GM23338 (cell line): ENCODE measurements at regions not wholly inside any gene's neighbourhood (a gene's known extent, or its start where the extent isn't known, plus 50 kb on each side); places are given as distances from the start of the nearest gene placed in this dataset.

Experiments used
- ATAC-seq: fragments of 200-7000 bp; cut with Tn5 transposase; 3 replicates; pipeline ENCODE4 v1.9.1; 2020
- DNase-seq: peaks from one replicate; pipeline ENCODE4 v3.0.0-alpha.2; 2015; ENCODE audit warnings: low spot score
- H2AFZ ChIP-seq: fragments of 200-600 bp; sonication (generic); 2 replicates; pipeline ENCODE4 v1.8.0; 2016; ENCODE audit warnings: antibody characterized with exemption, mild to moderate bottlenecking, moderate library complexity
- H3F3A ChIP-seq: fragments of 200-600 bp; sonication (generic); replicated peaks from 2 replicates; pipeline ENCODE4 v1.8.0; 2017; ENCODE audit warnings: antibody characterized with exemption, mixed run types, low read depth
- H3K27ac ChIP-seq: fragments of 200-600 bp; sonication (generic); 2 replicates; pipeline ENCODE4 v1.6.1; 2016; ENCODE audit warnings: low read depth
- H3K27me3 ChIP-seq: fragments of 200-600 bp; sonication (generic); 2 replicates; pipeline ENCODE4 v1.8.0; 2016; ENCODE audit warnings: mild to moderate bottlenecking, mixed run types, moderate library complexity; ENCODE audit not compliant: insufficient read depth
- H3K36me3 ChIP-seq: fragments of 200-600 bp; sonication (generic); 2 replicates; pipeline ENCODE4 v1.8.0; 2016; ENCODE audit warnings: mild to moderate bottlenecking; ENCODE audit not compliant: insufficient read depth
- H3K4me1 ChIP-seq: fragments of 200-600 bp; sonication (generic); 2 replicates; pipeline ENCODE4 v1.8.0; 2016; ENCODE audit warnings: mild to moderate bottlenecking, moderate library complexity; ENCODE audit not compliant: insufficient read depth
- H3K4me2 ChIP-seq: fragments of 200-600 bp; sonication (generic); 2 replicates; pipeline ENCODE4 v1.7.1; 2017; ENCODE audit warnings: mixed run types
- H3K4me3 ChIP-seq: fragments of 200-600 bp; sonication (generic); 2 replicates; pipeline ENCODE4 v1.6.1; 2016; ENCODE audit warnings: mixed run types
- H3K79me2 ChIP-seq: fragments of 200-600 bp; sonication (generic); replicated peaks from 2 replicates; pipeline ENCODE4 v1.8.0; 2017; ENCODE audit warnings: mild to moderate bottlenecking; ENCODE audit not compliant: insufficient read depth
- H3K9me2 ChIP-seq: fragments of 200-600 bp; sonication (generic); 2 replicates; pipeline ENCODE4 v1.8.0; 2017; ENCODE audit not compliant: insufficient read depth
- H4K20me1 ChIP-seq: fragments of 200-600 bp; sonication (generic); replicated peaks from 2 replicates; pipeline ENCODE4 v1.8.0; 2017; ENCODE audit warnings: mild to moderate bottlenecking; ENCODE audit not compliant: insufficient read depth
- H3K27ac Mint-ChIP-seq: 2 replicates; pipeline ENCODE4 v1.8.0; 2020; ENCODE audit warnings: inconsistent platforms, mild to moderate bottlenecking, moderate library complexity, mixed read lengths
- H3K27me3 Mint-ChIP-seq: 3 replicates; pipeline ENCODE4 v1.8.0; 2022; ENCODE audit warnings: low read depth, mild to moderate bottlenecking, moderate library complexity, mixed read lengths, inconsistent platforms; ENCODE audit not compliant: insufficient read depth, poor library complexity
- H3K36me3 Mint-ChIP-seq: 3 replicates; pipeline ENCODE4 v1.8.0; 2021; ENCODE audit warnings: low read depth, mild to moderate bottlenecking, inconsistent platforms, moderate library complexity, mixed read lengths
- H3K4me1 Mint-ChIP-seq: 3 replicates; pipeline ENCODE4 v1.8.0; 2020; ENCODE audit warnings: mild to moderate bottlenecking, inconsistent platforms, mixed read lengths
- H3K4me3 Mint-ChIP-seq: 3 replicates; pipeline ENCODE4 v1.8.0; 2021; ENCODE audit warnings: moderate library complexity, mild to moderate bottlenecking, inconsistent platforms, mixed read lengths
- H3K9me3 Mint-ChIP-seq: 3 replicates; pipeline ENCODE4 v1.8.0; 2020; ENCODE audit warnings: moderate library complexity, mild to moderate bottlenecking, inconsistent platforms, mixed read lengths
- CREB1 ChIP-seq: fragments of 250-450 bp; sonication (Bioruptor Pico); IDR thresholded peaks from 2 replicates; pipeline ENCODE4 v1.5.0; 2020; ENCODE audit warnings: low read depth, mild to moderate bottlenecking, moderate library complexity
- CTCF ChIP-seq, 2 experiments: fragments of 200-600 bp in 1 of 2; sonication (generic) in 1 of 2; conservative IDR thresholded peaks; 2 replicates each; pipeline versions ENCODE4 v1.5.1 to v1.6.1; 2016 to 2017; ENCODE audit warnings: antibody characterized with exemption in 2 of 2, low read depth in 2 of 2, mild to moderate bottlenecking in 2 of 2, moderate library complexity in 1 of 2
- ETS1 ChIP-seq: IDR thresholded peaks from 2 replicates; pipeline ENCODE4 v1.6.1; 2016; ENCODE audit warnings: antibody characterized with exemption
- EZH2phosphoT487 ChIP-seq: fragments of 200-600 bp; sonication (generic); IDR thresholded peaks from one replicate; pipeline ENCODE4 v1.8.1; 2018; ENCODE audit warnings: antibody characterized with exemption; ENCODE audit not compliant: unreplicated experiment
- JUNB ChIP-seq: IDR thresholded peaks from one replicate; pipeline ENCODE4 v1.6.1; 2016; ENCODE audit warnings: antibody characterized with exemption; ENCODE audit not compliant: unreplicated experiment
- NANOG ChIP-seq: IDR thresholded peaks from 2 replicates; pipeline ENCODE4 v1.6.1; 2016; ENCODE audit warnings: antibody characterized with exemption, borderline replicate concordance
- POLR2AphosphoS5 ChIP-seq: IDR thresholded peaks from 2 replicates; pipeline ENCODE4 v1.6.1; 2016; ENCODE audit warnings: antibody characterized with exemption, low read depth
- ZNF114 ChIP-seq: fragments of 250-450 bp; sonication (Bioruptor Pico); IDR thresholded peaks from 2 replicates; pipeline ENCODE4 v1.5.0; 2020; ENCODE audit warnings: mild to moderate bottlenecking, moderate library complexity
- ZNF331 ChIP-seq: fragments of 250-450 bp; sonication (Bioruptor Pico); IDR thresholded peaks from 2 replicates; pipeline ENCODE4 v1.5.0; 2020; ENCODE audit warnings: low read depth, mild to moderate bottlenecking, moderate library complexity
- TF ChIP-seq, protein P1 (sequence below): fragments of 250-450 bp; sonication (Bioruptor Pico); IDR thresholded peaks from 2 replicates; pipeline ENCODE4 v1.5.0; 2020; ENCODE audit warnings: mild to moderate bottlenecking, moderate library complexity

DNA sequence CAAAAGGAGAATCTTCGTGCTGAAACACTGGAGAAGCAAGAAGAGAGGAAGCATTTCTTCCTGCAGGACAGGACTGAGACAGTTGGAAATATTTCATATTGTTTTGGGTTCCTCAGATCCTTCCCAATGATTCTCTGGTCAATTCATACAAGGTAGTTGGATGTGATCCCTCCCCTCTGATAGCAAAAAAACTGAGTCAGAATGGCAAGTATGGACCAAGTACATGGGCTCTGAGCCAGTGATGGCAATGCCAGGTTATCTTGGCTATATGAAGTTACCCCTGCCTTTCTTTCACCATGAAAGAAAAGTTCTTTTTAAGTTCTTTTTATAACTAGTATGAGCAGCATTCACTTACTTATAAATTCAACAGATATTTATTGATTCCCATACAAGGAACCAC, 124.4 kb upstream of the PTPRZ1 start (continued):
- TF ChIP-seq, protein P1, sequence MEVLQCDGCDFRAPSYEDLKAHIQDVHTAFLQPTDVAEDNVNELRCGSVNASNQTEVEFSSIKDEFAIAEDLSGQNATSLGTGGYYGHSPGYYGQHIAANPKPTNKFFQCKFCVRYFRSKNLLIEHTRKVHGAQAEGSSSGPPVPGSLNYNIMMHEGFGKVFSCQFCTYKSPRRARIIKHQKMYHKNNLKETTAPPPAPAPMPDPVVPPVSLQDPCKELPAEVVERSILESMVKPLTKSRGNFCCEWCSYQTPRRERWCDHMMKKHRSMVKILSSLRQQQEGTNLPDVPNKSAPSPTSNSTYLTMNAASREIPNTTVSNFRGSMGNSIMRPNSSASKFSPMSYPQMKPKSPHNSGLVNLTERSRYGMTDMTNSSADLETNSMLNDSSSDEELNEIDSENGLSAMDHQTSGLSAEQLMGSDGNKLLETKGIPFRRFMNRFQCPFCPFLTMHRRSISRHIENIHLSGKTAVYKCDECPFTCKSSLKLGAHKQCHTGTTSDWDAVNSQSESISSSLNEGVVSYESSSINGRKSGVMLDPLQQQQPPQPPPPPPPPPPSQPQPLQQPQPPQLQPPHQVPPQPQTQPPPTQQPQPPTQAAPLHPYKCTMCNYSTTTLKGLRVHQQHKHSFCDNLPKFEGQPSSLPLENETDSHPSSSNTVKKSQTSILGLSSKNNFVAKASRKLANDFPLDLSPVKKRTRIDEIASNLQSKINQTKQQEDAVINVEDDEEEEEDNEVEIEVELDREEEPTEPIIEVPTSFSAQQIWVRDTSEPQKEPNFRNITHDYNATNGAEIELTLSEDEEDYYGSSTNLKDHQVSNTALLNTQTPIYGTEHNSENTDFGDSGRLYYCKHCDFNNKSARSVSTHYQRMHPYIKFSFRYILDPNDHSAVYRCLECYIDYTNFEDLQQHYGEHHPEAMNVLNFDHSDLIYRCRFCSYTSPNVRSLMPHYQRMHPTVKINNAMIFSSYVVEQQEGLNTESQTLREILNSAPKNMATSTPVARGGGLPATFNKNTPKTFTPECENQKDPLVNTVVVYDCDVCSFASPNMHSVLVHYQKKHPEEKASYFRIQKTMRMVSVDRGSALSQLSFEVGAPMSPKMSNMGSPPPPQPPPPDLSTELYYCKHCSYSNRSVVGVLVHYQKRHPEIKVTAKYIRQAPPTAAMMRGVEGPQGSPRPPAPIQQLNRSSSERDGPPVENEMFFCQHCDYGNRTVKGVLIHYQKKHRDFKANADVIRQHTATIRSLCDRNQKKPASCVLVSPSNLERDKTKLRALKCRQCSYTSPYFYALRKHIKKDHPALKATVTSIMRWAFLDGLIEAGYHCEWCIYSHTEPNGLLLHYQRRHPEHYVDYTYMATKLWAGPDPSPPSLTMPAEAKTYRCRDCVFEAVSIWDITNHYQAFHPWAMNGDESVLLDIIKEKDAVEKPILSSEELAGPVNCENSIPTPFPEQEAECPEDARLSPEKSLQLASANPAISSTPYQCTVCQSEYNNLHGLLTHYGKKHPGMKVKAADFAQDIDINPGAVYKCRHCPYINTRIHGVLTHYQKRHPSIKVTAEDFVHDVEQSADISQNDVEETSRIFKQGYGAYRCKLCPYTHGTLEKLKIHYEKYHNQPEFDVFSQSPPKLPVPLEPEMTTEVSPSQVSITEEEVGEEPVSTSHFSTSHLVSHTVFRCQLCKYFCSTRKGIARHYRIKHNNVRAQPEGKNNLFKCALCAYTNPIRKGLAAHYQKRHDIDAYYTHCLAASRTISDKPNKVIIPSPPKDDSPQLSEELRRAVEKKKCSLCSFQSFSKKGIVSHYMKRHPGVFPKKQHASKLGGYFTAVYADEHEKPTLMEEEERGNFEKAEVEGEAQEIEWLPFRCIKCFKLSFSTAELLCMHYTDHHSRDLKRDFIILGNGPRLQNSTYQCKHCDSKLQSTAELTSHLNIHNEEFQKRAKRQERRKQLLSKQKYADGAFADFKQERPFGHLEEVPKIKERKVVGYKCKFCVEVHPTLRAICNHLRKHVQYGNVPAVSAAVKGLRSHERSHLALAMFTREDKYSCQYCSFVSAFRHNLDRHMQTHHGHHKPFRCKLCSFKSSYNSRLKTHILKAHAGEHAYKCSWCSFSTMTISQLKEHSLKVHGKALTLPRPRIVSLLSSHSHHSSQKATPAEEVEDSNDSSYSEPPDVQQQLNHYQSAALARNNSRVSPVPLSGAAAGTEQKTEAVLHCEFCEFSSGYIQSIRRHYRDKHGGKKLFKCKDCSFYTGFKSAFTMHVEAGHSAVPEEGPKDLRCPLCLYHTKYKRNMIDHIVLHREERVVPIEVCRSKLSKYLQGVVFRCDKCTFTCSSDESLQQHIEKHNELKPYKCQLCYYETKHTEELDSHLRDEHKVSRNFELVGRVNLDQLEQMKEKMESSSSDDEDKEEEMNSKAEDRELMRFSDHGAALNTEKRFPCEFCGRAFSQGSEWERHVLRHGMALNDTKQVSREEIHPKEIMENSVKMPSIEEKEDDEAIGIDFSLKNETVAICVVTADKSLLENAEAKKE (CRISPR knock-in tag): no peak
- TF ChIP-seq POLR2AphosphoS5 (no peak), EZH2phosphoT487 (no peak)

DNA sequence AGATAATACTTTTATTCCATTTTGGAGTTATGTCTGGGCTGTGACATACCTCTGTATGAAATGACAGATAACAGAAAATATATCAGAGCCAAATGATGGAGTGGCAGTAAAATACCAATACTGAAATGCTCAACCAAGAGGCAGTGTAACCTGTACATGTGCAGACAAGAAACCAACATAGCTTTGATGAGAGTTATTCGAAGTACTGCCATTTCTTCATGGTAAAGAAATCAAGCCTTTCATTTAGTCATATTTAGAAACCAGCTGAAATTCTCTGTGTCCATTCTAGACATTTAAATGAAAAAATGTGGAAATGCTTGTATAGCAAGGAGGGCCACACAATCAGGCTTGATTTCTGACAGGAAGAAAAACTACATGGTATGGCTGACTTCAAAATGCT, 127.1 kb upstream of the PTPRZ1 start:
- Mint-ChIP-seq H3K27ac (no peak overlapping the region), H3K9me3 (no peaks in the 10 kb centered on the region), H3K36me3 (no peaks in the 10 kb centered on the region), H3K27me3 (no peaks in the 10 kb centered on the region), H3K4me3 (no peak overlapping the region), H3K4me1 (peaks cover 11% of the 10 kb centered on the region)
- H2AFZ ChIP-seq: no peak overlapping the region
- no peak overlapping the region for H3K27ac ChIP-seq
- H3K4me1 ChIP-seq: 0 out of 2 replicates have a peak, but pooled peaks cover 2% of the 10 kb centered on the region
- ATAC-seq: no peak
- H3K79me2 ChIP-seq: no peaks in the 10 kb centered on the region
- H3K4me2 ChIP-seq: no peak overlapping the region
- no peaks in the 10 kb centered on the region for H4K20me1 ChIP-seq
- no peak for DNase-seq
- H3K4me3 ChIP-seq: no peak overlapping the region
- no peaks in the 10 kb centered on the region for H3F3A ChIP-seq
- H3K36me3 ChIP-seq: no peaks in the 10 kb centered on the region
- no peaks in the 10 kb centered on the region for H3K27me3 ChIP-seq
- no peaks in the 10 kb centered on the region; the same call in 1 of the 2 replicates for H3K9me2 ChIP-seq
- TF ChIP-seq ZNF331 (CRISPR knock-in tag) (no peak), ETS1 (no peak), CREB1 (no peak), NANOG (no peak), JUNB (no peak), ZNF114 (CRISPR knock-in tag) (no peak), CTCF (conservative IDR thresholded peaks at IDR 0.05; ENCODE audit: low read depth in 2 of 2) (no peak)
